GM18505 (cell line): ENCODE measurements at regions not wholly inside any gene's neighbourhood (a gene's known extent, or its start where the extent isn't known, plus 50 kb on each side); places are given as distances from the start of the nearest gene placed in this dataset.

ENCODE experiments used
- ATAC-seq: cut with Tn5 transposase; IDR thresholded peaks from one replicate; pipeline ENCODE4 v1.9.1; 2021; ENCODE audit not compliant: unreplicated experiment
- POLR2A ChIP-seq: IDR thresholded peaks from 4 replicates; pipeline ENCODE4 v1.6.1; 2011; ENCODE audit warnings: borderline replicate concordance; ENCODE audit not compliant: insufficient read depth, insufficient read length; ENCODE audit errors: extremely low read depth

- no peak for ATAC-seq
Observed at GRCh38 chr15:95162967-95163531, 931.7 kb downstream of the MCTP2 start.

DNA sequence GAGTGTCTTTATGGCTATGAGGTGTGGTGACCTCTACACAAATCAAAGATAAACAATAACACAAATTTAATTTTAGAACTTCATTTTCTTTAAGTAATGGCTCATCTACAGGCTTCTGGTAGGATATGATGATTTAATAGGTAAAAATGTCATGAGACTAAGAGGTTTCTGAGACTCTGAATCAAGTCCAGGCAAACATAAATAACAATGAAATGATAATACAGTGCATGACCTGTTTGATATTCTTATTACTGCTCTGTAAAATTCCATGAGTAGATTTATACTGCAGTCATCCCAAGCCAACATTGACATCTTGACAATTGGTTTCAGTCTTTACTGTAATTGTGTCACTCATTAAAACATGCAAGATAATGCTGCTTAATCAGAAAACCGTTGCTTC lies 936.8 kb downstream of the MCTP2 start:
- ATAC-seq: no peak
- no peak for TF ChIP-seq POLR2A

More at GRCh38 chr15:95162967-95163531, 931.7 kb downstream of the MCTP2 start:
- no peak for TF ChIP-seq POLR2A

DNA sequence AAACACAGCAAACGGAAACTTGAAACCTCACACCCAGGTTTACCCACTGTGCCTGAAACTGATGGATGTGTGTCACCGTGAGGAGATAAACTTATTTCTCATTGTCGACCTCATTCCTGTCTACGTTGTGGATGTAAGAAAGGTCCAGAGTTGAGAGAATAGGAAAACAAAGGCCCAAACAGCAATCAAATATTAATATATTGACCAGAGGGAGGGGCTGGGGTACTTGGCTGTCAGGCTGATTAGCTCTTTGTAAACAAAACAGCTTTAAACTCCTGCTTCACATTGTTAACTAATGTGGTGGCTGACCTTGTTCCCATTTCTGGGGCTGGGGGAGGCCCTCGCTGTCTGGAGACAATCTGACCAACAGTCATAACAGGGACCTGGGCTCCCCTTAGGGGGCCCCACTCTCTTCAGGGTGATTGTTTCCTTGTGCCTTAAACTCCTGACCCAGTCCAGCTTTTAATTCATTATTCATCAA lies 937.6 kb downstream of the MCTP2 start:
- TF ChIP-seq POLR2A: no peak
- ATAC-seq: no peak

DNA sequence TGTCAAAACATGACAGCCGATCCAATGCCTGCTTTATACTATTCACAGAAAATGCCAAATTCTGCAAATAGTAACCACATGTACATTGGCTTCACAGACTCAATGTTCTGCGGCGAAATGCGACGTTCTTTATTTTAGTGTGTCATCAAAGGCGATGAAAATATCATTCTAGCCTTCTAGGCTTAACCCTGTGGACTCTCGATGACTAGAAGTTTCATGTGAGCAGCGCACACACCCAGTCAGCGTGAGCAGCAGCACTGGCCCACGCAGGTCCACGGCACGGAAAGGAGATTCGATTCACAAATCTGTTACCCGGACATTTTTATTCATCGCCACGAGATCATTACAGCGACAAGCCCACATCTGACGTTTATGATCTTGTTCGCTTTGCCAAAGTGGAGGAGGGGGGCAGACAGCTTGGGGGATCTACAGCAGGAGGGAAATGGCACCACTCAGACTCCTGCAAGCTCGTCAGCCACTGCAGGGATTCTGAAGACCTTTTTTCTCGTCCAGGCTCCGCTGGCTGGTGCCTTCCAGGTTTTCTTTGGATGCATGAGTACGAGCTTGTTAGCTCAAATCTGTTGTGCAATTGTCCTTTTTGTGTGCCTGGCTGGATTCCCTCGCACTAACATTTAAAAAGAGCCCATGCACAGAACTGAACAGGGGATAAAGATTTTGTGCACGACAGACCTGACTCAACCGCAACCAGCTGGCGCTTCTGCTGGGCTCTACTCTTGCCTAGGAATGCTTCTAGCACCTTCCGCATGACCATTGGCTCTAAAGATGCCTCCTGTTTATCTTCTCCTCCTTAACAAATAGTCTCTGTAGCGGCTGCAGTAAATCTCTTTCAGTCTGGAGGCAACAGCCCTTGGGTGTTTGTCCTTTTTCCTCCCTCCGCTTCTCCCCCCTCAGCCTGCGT lies 938.4 kb downstream of the MCTP2 start:
- TF ChIP-seq POLR2A: no peak
- no peak for ATAC-seq

DNA sequence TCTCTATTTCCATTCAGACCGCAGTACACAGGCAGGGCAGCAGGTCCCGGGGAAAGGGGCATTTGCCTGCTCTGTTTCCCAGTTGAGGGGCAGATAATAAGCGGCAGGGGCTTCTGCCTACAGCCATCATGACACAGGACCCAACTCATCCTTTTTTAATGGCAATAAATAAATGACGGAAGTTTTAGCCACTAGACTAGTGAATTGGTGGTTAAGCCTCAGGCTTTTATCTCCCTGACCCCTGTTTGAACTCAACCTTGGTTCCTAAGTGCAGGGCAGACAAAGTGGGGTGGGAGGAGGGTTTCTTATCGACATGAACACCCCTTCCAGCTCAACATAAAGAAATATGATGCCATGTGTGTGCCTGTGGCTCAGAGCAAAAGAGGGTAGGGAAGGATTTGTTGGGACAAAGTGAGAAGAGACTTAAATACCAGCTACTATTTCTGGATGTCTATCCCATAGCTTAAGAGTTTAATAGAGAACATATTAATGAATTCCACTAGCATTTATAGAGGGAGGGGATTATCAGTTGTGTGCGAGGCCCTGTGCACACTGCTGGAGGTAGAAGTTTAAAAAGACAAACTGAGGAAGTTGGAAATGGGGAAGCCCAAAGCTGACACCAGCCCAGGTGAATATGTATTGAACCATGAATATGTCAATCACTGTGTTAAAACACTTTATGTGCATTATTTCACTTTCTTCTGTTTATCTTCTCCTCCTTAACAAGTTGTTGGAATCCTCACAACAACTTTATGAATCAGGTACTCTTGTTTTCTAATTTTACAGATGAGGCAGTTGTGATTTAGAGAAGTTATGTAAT lies 939.4 kb downstream of the MCTP2 start:
- TF ChIP-seq POLR2A: no peak
- no peak for ATAC-seq

DNA sequence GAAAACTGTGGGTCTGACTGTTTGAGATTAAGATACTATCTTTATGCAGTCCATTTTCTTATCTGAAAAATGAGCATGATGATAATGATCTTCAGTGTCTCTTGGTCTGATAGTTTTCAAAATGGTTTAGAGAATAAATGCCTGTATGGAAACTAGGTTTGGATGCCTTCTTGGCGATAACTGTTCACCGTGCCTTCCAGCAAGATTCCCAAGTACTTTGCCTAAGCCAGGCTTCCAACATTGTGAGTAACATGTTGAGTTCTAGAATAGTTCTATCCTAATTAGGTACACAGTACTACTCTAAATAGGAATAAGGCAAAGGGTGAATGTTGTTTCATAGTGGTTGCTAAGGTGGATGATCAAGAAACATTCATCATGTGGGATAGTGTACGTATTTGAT lies 940.2 kb downstream of the MCTP2 start:
- ATAC-seq: no peak
- TF ChIP-seq POLR2A: no peak

GRCh38 chr15:95174301-95175259 lies 943.2 kb downstream of the MCTP2 start:
- no peak for ATAC-seq
- TF ChIP-seq POLR2A: no peak

- ATAC-seq: no peak
- TF ChIP-seq POLR2A: no peak
Observed at GRCh38 chr15:95175914-95176658, 944.7 kb downstream of the MCTP2 start.

DNA sequence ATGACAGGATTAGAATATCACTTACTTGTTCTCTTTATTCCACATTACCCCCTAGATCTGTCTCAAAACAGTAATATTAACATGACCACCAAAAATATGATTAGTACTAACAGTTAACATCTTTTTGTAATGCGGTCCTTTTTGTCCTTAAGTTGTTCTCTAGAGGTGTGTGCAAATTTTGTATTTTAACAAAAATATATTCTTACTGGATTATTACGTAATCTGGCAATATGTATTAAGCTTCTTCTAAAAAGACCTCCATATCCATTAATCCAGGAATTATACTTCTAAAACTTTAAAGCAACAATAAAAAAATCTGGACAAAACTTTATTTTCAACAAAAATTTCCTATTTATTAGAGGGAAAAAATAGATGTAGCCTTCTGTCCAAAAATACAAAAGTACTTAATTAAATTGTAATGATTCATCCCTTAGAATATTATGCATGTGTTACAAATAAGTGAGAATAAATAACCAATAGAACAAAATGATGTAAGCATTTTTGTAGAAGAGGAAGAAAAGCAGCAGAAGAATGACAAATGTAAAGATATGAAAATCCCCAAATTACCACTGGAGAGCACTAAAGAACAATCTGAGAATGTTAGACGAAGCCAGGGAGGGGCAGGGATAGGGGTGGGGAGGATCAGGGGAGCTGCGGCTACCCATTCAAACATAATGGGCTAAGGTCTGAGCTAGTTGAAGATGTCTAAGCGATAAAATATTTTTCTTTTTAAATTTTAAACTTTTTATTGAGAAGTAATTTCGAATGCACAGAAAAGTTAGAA lies 945.6 kb downstream of the MCTP2 start:
- no peak for TF ChIP-seq POLR2A
- no peak for ATAC-seq

DNA sequence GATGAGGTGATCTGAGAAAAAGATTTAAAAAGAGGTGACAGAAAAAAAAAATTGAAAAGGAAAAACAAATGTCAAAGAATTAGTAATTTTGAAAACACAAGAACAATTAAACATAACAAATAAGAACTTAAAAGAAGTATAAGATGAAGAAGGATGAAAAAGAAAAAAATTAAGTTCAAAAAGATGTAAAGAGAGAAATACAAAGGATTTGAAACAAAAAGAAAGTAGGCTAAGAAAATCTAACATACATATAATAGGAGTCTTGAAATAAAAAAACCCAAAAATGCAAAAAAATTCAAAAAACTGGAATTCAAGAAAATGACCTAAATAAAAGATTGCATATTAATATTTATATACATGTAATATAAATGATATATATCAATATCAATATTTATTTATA lies 949.2 kb downstream of the MCTP2 start:
- TF ChIP-seq POLR2A: no peak
- ATAC-seq: no peak

- ATAC-seq: no peak
- TF ChIP-seq POLR2A: no peak
Observed at GRCh38 chr15:95182091-95182490, 950.7 kb downstream of the MCTP2 start.

DNA sequence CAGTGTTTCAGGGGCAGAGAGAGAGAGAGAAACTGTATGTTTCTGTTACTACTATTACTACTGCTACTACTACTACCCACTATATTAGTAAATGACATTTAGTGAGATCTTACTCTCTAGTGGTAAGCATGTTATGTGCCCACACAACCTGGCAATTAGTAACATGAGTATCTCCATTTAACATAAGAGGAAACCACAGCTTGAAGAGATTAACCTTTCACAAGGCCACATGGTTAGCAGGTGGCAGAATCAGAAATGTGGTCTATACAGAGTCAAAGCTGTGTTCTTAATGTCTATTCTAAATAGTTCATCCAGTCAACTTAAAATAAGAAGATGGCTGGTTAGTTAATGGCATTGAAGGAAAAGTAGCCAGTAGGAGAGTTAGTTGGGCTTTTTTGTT lies 961.6 kb downstream of the MCTP2 start:
- no peak for ATAC-seq
- no peak for TF ChIP-seq POLR2A

DNA sequence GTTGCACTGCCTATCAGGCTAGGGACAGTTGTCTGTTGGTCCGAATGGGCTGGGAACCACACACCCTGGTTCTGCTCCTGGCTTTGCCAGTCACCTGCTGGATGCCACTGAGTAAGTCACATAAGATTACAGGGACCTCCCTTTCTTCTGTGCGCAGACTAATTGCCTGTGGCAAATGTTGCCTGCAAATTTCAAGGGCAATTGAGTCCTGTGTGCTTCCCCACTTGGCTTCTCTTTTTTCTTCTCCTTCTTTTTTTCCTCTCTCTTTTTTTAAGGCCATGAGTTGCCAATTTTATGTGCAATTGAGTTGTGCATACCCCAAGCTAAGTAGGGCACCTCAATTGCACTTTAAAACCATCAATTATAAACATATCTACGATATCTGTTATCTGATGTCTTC lies 963.4 kb downstream of the MCTP2 start:
- TF ChIP-seq POLR2A: no peak
- no peak for ATAC-seq
